SK-N-MC (cell line): ENCODE measurements at regions not wholly inside any gene's neighbourhood (a gene's known extent, or its start where the extent isn't known, plus 50 kb on each side); places are given as distances from the start of the nearest gene placed in this dataset.
"Not testable (repeated sequence)": the region's sequence is repeated elsewhere in the genome, so short reads cannot be mapped to it uniquely, and the experiment has no call there.

ENCODE experiments used
- DNase-seq: peaks from one replicate; pipeline ENCODE4 v3.0.0-alpha.2; 2011; ENCODE audit warnings: low read depth, low spot score
- H3K27ac ChIP-seq: fragments of 200-600 bp; sonication (generic); 2 replicates; pipeline ENCODE4 v1.5.1; 2016; ENCODE audit warnings: mixed run types
- H3K36me3 ChIP-seq: fragments of 200-600 bp; sonication (generic); 2 replicates; pipeline ENCODE4 v1.6.1; 2017; ENCODE audit warnings: antibody characterized with exemption, low read length, mixed read lengths; ENCODE audit not compliant: insufficient read depth
- H3K4me3 ChIP-seq: fragments of 200-600 bp; sonication (generic); 2 replicates; pipeline ENCODE4 v1.5.1; 2016
- H3K9ac ChIP-seq: fragments of 200-600 bp; sonication (generic); 2 replicates; pipeline ENCODE4 v1.8.0; 2017; ENCODE audit warnings: mixed run types, mixed read lengths; ENCODE audit not compliant: insufficient read length
- H3K9me3 ChIP-seq: fragments of 200-600 bp; sonication (generic); 2 replicates; pipeline ENCODE4 v1.6.1; 2017; ENCODE audit warnings: low read depth, mild to moderate bottlenecking, antibody characterized with exemption, low read length, moderate library complexity, mixed read lengths
- EZH2 ChIP-seq: fragments of 200-600 bp; sonication (generic); IDR thresholded peaks from one replicate; pipeline ENCODE4 v1.6.1; 2017; ENCODE audit warnings: antibody characterized with exemption
- FOXP2 ChIP-seq: optimal IDR thresholded peaks from 2 replicates; pipeline ENCODE3; 2011; ENCODE audit warnings: mild to moderate bottlenecking, moderate library complexity; ENCODE audit not compliant: insufficient read depth; ENCODE audit errors: extremely low read length, control extremely low read depth
- POLR2AphosphoS5 ChIP-seq: IDR thresholded peaks from 2 replicates; pipeline ENCODE4 v1.6.1; 2012; ENCODE audit warnings: mild to moderate bottlenecking, low read depth, low read length, borderline replicate concordance

DNA sequence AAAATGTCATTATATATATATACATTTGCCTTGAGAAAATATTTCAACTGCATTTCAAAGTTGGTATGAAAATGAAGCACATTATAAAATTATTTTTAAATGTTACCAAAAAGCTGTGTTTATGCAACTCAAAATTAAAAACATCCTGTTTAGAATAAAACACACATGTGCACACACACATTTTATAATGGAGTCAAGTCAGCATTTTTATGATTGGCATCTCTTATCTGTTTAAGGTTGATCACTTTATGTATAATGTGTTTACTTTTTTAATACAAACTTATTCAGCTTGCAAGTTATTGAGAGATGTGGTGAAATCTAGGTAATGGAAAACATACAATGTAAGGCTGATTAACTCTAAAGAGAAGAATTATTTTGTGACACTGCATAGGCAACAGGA, 80.4 kb downstream of the IFI44 start:
- Histone ChIP-seq H3K27ac (peak overlapping the region; percentile 10; the same call in 1 of the 2 replicates), H3K9ac (no peak overlapping the region), H3K9me3 (no peaks in the 10 kb centered on the region), H3K4me3 (no peak overlapping the region), H3K36me3 (no peaks in the 10 kb centered on the region)
- DNase-seq: no peak
- TF ChIP-seq POLR2AphosphoS5 (no peak), EZH2 (no peak), FOXP2 (no peak)

GRCh38 chr1:78731674-78732073, 82.0 kb downstream of the IFI44 start:
- no peaks in the 10 kb centered on the region for H3K36me3 ChIP-seq
- peak overlapping the region; percentile 96 for H3K27ac ChIP-seq
- no peak for DNase-seq

DNA sequence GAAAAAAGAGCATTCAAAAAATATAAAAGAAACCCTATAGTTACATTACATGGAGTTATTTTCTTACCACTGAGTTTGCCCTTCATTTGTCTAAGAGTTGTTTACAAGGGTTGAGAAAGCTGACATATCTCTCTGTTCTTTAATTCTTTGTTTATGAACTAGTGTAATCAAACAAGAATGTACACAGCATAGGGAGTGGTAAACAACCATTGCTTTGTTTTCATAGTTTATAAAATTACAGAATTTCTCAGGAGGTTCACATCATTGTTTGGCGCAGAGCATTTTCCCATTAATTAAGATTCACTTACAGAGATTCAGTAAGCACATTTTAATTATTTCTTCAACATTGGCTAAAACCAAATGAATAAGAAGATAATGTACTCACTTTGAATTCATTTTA, 87.6 kb downstream of the IFI44 start:
- TF ChIP-seq EZH2 (no peak), POLR2AphosphoS5 (no peak), FOXP2 (no peak)
- H3K9me3 ChIP-seq: peaks cover 8% of the 10 kb centered on the region; the same call in 1 of the 2 replicates
- no peak overlapping the region for H3K9ac ChIP-seq

More at GRCh38 chr1:78731674-78732073, 82.0 kb downstream of the IFI44 start:
- TF ChIP-seq EZH2 (no peak), FOXP2 (no peak), POLR2AphosphoS5 (no peak)
- Histone ChIP-seq H3K9me3 (no peaks in the 10 kb centered on the region), H3K4me3 (no peak overlapping the region), H3K9ac (no peak overlapping the region)

GRCh38 chr1:78743626-78744025, 94.0 kb downstream of the IFI44 start:
- no peak for DNase-seq
- TF ChIP-seq FOXP2 (no peak), POLR2AphosphoS5 (no peak), EZH2 (no peak)
- Histone ChIP-seq H3K9ac (no peak overlapping the region), H3K27ac (no peak overlapping the region), H3K9me3 (no peaks in the 10 kb centered on the region), H3K36me3 (no peaks in the 10 kb centered on the region), H3K4me3 (no peak overlapping the region)

More for the DNA sequence above, 87.6 kb downstream of the IFI44 start:
- H3K4me3 ChIP-seq: no peak overlapping the region
- no peak overlapping the region for H3K27ac ChIP-seq
- H3K36me3 ChIP-seq: no peaks in the 10 kb centered on the region
- DNase-seq: no peak

DNA sequence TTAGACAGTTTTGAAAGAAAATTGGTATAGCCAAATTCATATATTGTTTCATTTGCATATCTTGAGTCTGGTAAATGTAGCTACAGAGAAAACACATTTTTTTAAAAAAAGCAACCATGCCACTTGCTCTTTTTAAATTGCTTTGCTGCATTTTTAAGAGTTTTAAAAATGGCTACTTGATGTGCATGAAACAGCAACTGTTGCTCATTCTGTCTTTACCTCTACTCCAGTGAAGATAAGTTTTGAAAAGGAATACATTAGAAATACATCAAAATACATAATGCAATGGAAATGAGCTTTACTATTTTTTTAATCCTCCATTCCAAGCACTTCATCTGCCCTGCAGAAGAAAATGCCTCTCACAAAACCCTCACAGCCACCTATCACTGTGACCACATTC, 95.5 kb downstream of the IFI44 start:
- H3K9ac ChIP-seq: no peak overlapping the region
- no peaks in the 10 kb centered on the region for H3K36me3 ChIP-seq
- no peak for TF ChIP-seq FOXP2
- no peak for TF ChIP-seq EZH2
- no peak for TF ChIP-seq POLR2AphosphoS5
- H3K4me3 ChIP-seq: no peak overlapping the region
- DNase-seq: no peak
- H3K9me3 ChIP-seq: no peaks in the 10 kb centered on the region
- no peak overlapping the region for H3K27ac ChIP-seq

- not testable (repeated sequence) for H3K9ac ChIP-seq, DNase-seq, H3K36me3 ChIP-seq, H3K9me3 ChIP-seq, H3K27ac ChIP-seq, H3K4me3 ChIP-seq
These were observed 104.0 kb downstream of the IFI44 start for GRCh38 chr1:78753679-78754078.

- no peak for DNase-seq
- Histone ChIP-seq H3K9me3 (no peaks in the 10 kb centered on the region), H3K36me3 (no peaks in the 10 kb centered on the region), H3K4me3 (no peak overlapping the region), H3K9ac (no peak overlapping the region), H3K27ac (no peak overlapping the region)
- no peak for TF ChIP-seq POLR2AphosphoS5
These were observed 106.4 kb downstream of the IFI44 start for GRCh38 chr1:78755986-78756385.

DNA sequence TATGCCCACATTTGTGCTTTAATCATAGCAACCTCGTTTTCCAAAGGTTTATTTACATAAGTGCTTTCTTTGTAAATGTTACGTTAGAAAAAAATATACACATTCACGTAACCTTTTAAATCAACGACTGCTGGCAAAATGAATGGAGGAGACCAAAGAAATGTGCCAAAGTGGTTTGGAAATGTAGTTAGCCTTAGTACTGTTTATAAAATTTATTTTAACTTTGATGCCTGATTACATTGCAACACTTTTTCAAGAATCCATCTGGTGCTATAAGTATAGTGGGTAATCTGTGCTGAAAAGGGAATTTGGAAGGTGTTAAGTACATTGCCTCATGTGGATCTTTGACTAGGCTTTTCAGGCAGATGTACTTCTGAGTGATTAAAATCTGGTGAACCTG, 108.9 kb downstream of the IFI44 start:
- no peaks in the 10 kb centered on the region for H3K9me3 ChIP-seq
- H3K27ac ChIP-seq: no peak overlapping the region
- DNase-seq: no peak
- H3K9ac ChIP-seq: no peak overlapping the region
- H3K4me3 ChIP-seq: no peak overlapping the region
- TF ChIP-seq FOXP2 (no peak), EZH2 (no peak), POLR2AphosphoS5 (no peak)
- H3K36me3 ChIP-seq: no peaks in the 10 kb centered on the region

- Histone ChIP-seq H3K27ac (no peak overlapping the region), H3K4me3 (no peak overlapping the region), H3K36me3 (no peaks in the 10 kb centered on the region), H3K9me3 (no peaks in the 10 kb centered on the region; the same call in 1 of the 2 replicates), H3K9ac (no peak overlapping the region)
- DNase-seq: no peak
- TF ChIP-seq FOXP2 (no peak), EZH2 (no peak), POLR2AphosphoS5 (no peak)
These were observed 110.2 kb downstream of the IFI44 start for GRCh38 chr1:78759881-78760280.
